ENCODE measurements at regions not wholly inside any gene's neighbourhood (a gene's known extent, or its start where the extent isn't known, plus 50 kb on each side); places are given as distances from the start of the nearest gene placed in this dataset.

- no peak for TF ChIP-seq CTCF (conservative IDR thresholded peaks at IDR 0.05; ENCODE audit: low read length)
- no peak for TF ChIP-seq EZH2phosphoT487 (IDR thresholded peaks at IDR 0.05; ENCODE audit: borderline replicate concordance)
These were observed 51.3 kb upstream of the FSTL1 start for GRCh38 chr3:120502116-120502515.
